Right ventricle myocardium inferior (tissue), 1 donor: ENCODE measurements at regions not wholly inside any gene's neighbourhood (a gene's known extent, or its start where the extent isn't known, plus 50 kb on each side); places are given as distances from the start of the nearest gene placed in this dataset.

Experiments used
- ATAC-seq: fragments of 200-7000 bp; cut with Tn5 transposase; one replicate; pipeline ENCODE4 v1.9.1; 2020; ENCODE audit warnings: mild to moderate bottlenecking, moderate library complexity
- DNase-seq: peaks from one replicate; pipeline ENCODE4 v3.0.0; 2021; ENCODE audit errors: missing footprints
- intact Hi-C: fragments of 100-400 bp; cut with DNase I; formaldehyde crosslinking; loops from one replicate; pipeline ENCODE4 v1.11.0; 2022
- donor health status: DM: no; HTN: yes; CAD: no; lungs with severe emphysema.

- intact Hi-C loops, result no loop called here
- DNase-seq, result no peak
- no peak for ATAC-seq
These were observed 196.3 kb downstream of the SLITRK5 start for GRCh38 chr13:87867426-87867825.

GRCh38 chr13:87868731-87869130 lies 197.6 kb downstream of the SLITRK5 start:
- ATAC-seq (no peak), DNase-seq (no peak)
- intact Hi-C loops, result no loop called here

GRCh38 chr13:87872813-87873212 lies 201.6 kb downstream of the SLITRK5 start:
- intact Hi-C loops, result no loop called here
- DNase-seq (no peak), ATAC-seq (no peak)

GRCh38 chr13:87877477-87877876 lies 206.3 kb downstream of the SLITRK5 start:
- intact Hi-C loops, result no loop called here
- ATAC-seq, result no peak
- no peak for DNase-seq

GRCh38 chr13:87878706-87879105 lies 207.5 kb downstream of the SLITRK5 start:
- intact Hi-C loops, result no loop called here
- ATAC-seq (no peak), DNase-seq (no peak)

- DNase-seq (no peak), ATAC-seq (no peak)
- intact Hi-C loops, result no loop called here
These were observed 213.7 kb downstream of the SLITRK5 start for GRCh38 chr13:87884884-87885283.

- intact Hi-C loops, result no loop called here
- DNase-seq (no peak), ATAC-seq (no peak)
These were observed 216.4 kb downstream of the SLITRK5 start for GRCh38 chr13:87887459-87888123.

- DNase-seq (no peak), ATAC-seq (no peak)
- intact Hi-C loops, result no loop called here
These were observed 218.1 kb downstream of the SLITRK5 start for GRCh38 chr13:87889254-87889653.

- DNase-seq, result no peak
- intact Hi-C loops, result no loop called here
- ATAC-seq, result no peak
These were observed 222.0 kb downstream of the SLITRK5 start for GRCh38 chr13:87893186-87893585.

GRCh38 chr13:87894059-87894458 lies 222.9 kb downstream of the SLITRK5 start:
- DNase-seq, result no peak
- intact Hi-C loops, result no loop called here
- no peak for ATAC-seq

- intact Hi-C loops, result no loop called here
- no peak for ATAC-seq
- no peak for DNase-seq
These were observed 232.4 kb downstream of the SLITRK5 start for GRCh38 chr13:87903553-87903952.

- ATAC-seq (no peak), DNase-seq (no peak)
- intact Hi-C loops, result no loop called here
These were observed 235.2 kb downstream of the SLITRK5 start for GRCh38 chr13:87906411-87906810.

- intact Hi-C loops, result no loop called here
- DNase-seq, result no peak
- no peak for ATAC-seq
These were observed 236.0 kb downstream of the SLITRK5 start for GRCh38 chr13:87907202-87907601.

GRCh38 chr13:87919956-87920355 lies 248.8 kb downstream of the SLITRK5 start:
- no peak for ATAC-seq
- intact Hi-C loops, result no loop called here

GRCh38 chr13:87923753-87924152 lies 252.6 kb downstream of the SLITRK5 start:
- DNase-seq, result no peak
- intact Hi-C loops, result no loop called here
- no peak for ATAC-seq

More at GRCh38 chr13:87919956-87920355, 248.8 kb downstream of the SLITRK5 start:
- no peak for DNase-seq

GRCh38 chr13:87925006-87925405 lies 253.8 kb downstream of the SLITRK5 start:
- DNase-seq (no peak), ATAC-seq (no peak)
- intact Hi-C loops, result no loop called here

GRCh38 chr13:87940776-87941175 lies 269.6 kb downstream of the SLITRK5 start:
- intact Hi-C loops, result no loop called here
- no peak for ATAC-seq
- DNase-seq, result no peak

- no peak for ATAC-seq
- intact Hi-C loops, result no loop called here
- no peak for DNase-seq
These were observed 270.1 kb downstream of the SLITRK5 start for GRCh38 chr13:87941226-87941625.

- intact Hi-C loops, result no loop called here
- no peak for ATAC-seq
- no peak for DNase-seq
These were observed 271.0 kb downstream of the SLITRK5 start for GRCh38 chr13:87942205-87942604.

GRCh38 chr13:87944038-87944437 lies 272.9 kb downstream of the SLITRK5 start:
- intact Hi-C loops, result no loop called here
- no peak for DNase-seq
- no peak for ATAC-seq

- intact Hi-C loops, result no loop called here
- ATAC-seq (no peak), DNase-seq (no peak)
These were observed 281.2 kb downstream of the SLITRK5 start for GRCh38 chr13:87952377-87952776.
